GM12878 (cell line): ENCODE measurements at regions not wholly inside any gene's neighbourhood (a gene's known extent, or its start where the extent isn't known, plus 50 kb on each side); places are given as distances from the start of the nearest gene placed in this dataset.

Experiments used
- ATAC-seq: fragments of 200-7000 bp; cut with Tn5 transposase; 3 replicates; pipeline ENCODE4 v1.9.1; 2020; ENCODE audit warnings: mild to moderate bottlenecking, moderate library complexity
- BruUV-seq: library from RNA; stranded (reverse); fragments of 400-500 nt; replicated peaks from 2 replicates; lab custom pipeline; 2021; lab: Mats Ljungman, UMichigan
- CTCF ChIA-PET: fragments of 300-600 bp; sonication (Branson Sonifier 250); formaldehyde crosslinking; extraction: SDS; loops from one replicate; lab custom pipeline; 2021; ENCODE audit warnings: inconsistent platforms; lab: Yijun Ruan, JAX
- POLR2A ChIA-PET: fragments of 350-600 bp; formaldehyde crosslinking; extraction: SDS; loops from one replicate; lab custom pipeline; 2021; ENCODE audit warnings: inconsistent platforms; lab: Charles Lee
- RAD21 ChIA-PET: fragments of 300-600 bp; sonication (Branson Sonifier 250); formaldehyde crosslinking; loops from one replicate; lab custom pipeline; 2023; ENCODE audit warnings: antibody characterized with exemption; ENCODE audit not compliant: unreplicated experiment; lab: Charles Lee
- SMC1A ChIA-PET: fragments of 300-600 bp; sonication (Branson Sonifier 250); formaldehyde crosslinking; loops from one replicate; lab custom pipeline; 2023; ENCODE audit not compliant: unreplicated experiment, uncharacterized antibody; lab: Charles Lee
- DNase-seq: peaks from one replicate; pipeline ENCODE4 v3.0.0-alpha.2; 2011; ENCODE audit warnings: low read depth, low spot score
- FAIRE-seq: peaks from 3 replicates; lab custom pipeline; 2011; peaks lifted over from hg19 to GRCh38; lab: Jason Lieb, UNC
- H2AFZ ChIP-seq: 2 replicates; pipeline ENCODE4 v1.6.0; 2011; ENCODE audit warnings: low read depth, low read length, control low read depth; ENCODE audit not compliant: control insufficient read depth
- H3K27ac ChIP-seq: 2 replicates; pipeline ENCODE4 v1.5.1; 2011; ENCODE audit warnings: control low read depth; ENCODE audit not compliant: control insufficient read depth, insufficient read depth
- H3K27me3 ChIP-seq, 2 experiments: replicated peaks in 1 of 2; 2 replicates each; pipeline versions ENCODE4 v1.6.0 to v1.6.1; 2011; ENCODE audit warnings: low read length in 1 of 2; ENCODE audit not compliant: control insufficient read depth in 2 of 2, insufficient read depth in 2 of 2
- H3K36me3 ChIP-seq, 2 experiments: 2 replicates each; pipeline ENCODE4 v1.5.1; 2011; ENCODE audit warnings: low read length in 1 of 2; ENCODE audit not compliant: control insufficient read depth in 2 of 2, insufficient read depth in 2 of 2
- H3K4me1 ChIP-seq: 2 replicates; pipeline ENCODE4 v1.6.1; 2011; ENCODE audit warnings: mild to moderate bottlenecking, low read length, moderate library complexity, mixed read lengths; ENCODE audit not compliant: control insufficient read depth, insufficient read depth
- H3K4me2 ChIP-seq: 2 replicates; pipeline ENCODE4 v1.6.0; 2011; ENCODE audit warnings: control low read depth; ENCODE audit not compliant: control insufficient read depth, insufficient read depth
- H3K4me3 ChIP-seq: fragments of 200-600 bp; sonication (generic); 2 replicates; pipeline ENCODE4 v1.5.1; 2016
- H3K79me2 ChIP-seq: 2 replicates; pipeline ENCODE4 v1.6.0; 2011; ENCODE audit warnings: low read length; ENCODE audit not compliant: control insufficient read depth, insufficient read depth
- H3K9ac ChIP-seq: 2 replicates; pipeline ENCODE4 v1.8.0; 2011; ENCODE audit warnings: low read length, control low read depth, mixed read lengths; ENCODE audit not compliant: control insufficient read depth, insufficient read depth
- H3K9me3 ChIP-seq: replicated peaks from 3 replicates; pipeline ENCODE4 v1.5.1; 2011; ENCODE audit warnings: mild to moderate bottlenecking, low read length; ENCODE audit not compliant: control insufficient read depth, insufficient read depth
- H4K20me1 ChIP-seq: 2 replicates; pipeline ENCODE4 v1.6.0; 2011; ENCODE audit not compliant: control insufficient read depth, insufficient read depth
- BCLAF1 ChIP-seq: fragments of 450-650 bp; IDR thresholded peaks from 2 replicates; pipeline ENCODE4 v1.6.1; 2017; ENCODE audit warnings: antibody characterized with exemption, mild to moderate bottlenecking, moderate library complexity
- BRCA1 ChIP-seq: IDR thresholded peaks from 2 replicates; pipeline ENCODE4 v1.6.1; 2011; ENCODE audit warnings: low read depth, low read length, improper control_type of control experiment
- CBFB ChIP-seq: IDR thresholded peaks from 2 replicates; pipeline ENCODE4 v1.6.1; 2016; ENCODE audit warnings: antibody characterized with exemption, low read depth
- CEBPB ChIP-seq, 2 experiments: fragments of 150-350 bp in 1 of 2; IDR thresholded peaks; 2 replicates each; pipeline ENCODE4 v1.6.1; 2012 to 2014; ENCODE audit warnings: low read depth in 2 of 2, low read length in 2 of 2, borderline replicate concordance in 1 of 2, inconsistent platforms in 1 of 2
- CREB1 ChIP-seq: IDR thresholded peaks from 2 replicates; pipeline ENCODE4 v1.6.1; 2012; ENCODE audit warnings: low read depth, mild to moderate bottlenecking, inconsistent platforms
- EP300 ChIP-seq, 2 experiments: fragments of 150-350 bp in 1 of 2; IDR thresholded peaks; 2 replicates each; pipeline ENCODE4 v1.6.1; 2011 to 2012; ENCODE audit warnings: low read depth in 2 of 2, low read length in 2 of 2, borderline replicate concordance in 1 of 2, improper control_type of control experiment in 1 of 2, inconsistent platforms in 1 of 2; ENCODE audit not compliant: control insufficient read depth in 1 of 2
- FOXK2 ChIP-seq: fragments of 450-650 bp; IDR thresholded peaks from 2 replicates; pipeline ENCODE4 v1.6.1; 2017; ENCODE audit warnings: mild to moderate bottlenecking, moderate library complexity
- HDAC6 ChIP-seq: fragments of 200-600 bp; sonication (generic); IDR thresholded peaks from one replicate; pipeline ENCODE4 v1.8.0; 2017; ENCODE audit warnings: antibody characterized with exemption; ENCODE audit not compliant: unreplicated experiment
- MEF2B ChIP-seq: fragments of 450-650 bp; IDR thresholded peaks from 2 replicates; pipeline ENCODE4 v1.6.1; 2018; ENCODE audit warnings: mild to moderate bottlenecking, moderate library complexity; ENCODE audit not compliant: partially characterized antibody, poor library complexity, severe bottlenecking
- MLLT1 ChIP-seq: fragments of 450-650 bp; IDR thresholded peaks from 2 replicates; pipeline ENCODE4 v1.6.1; 2016; ENCODE audit warnings: mild to moderate bottlenecking
- MTA2 ChIP-seq: fragments of 450-650 bp; IDR thresholded peaks from 2 replicates; pipeline ENCODE4 v1.6.1; 2016; ENCODE audit warnings: low read depth, mild to moderate bottlenecking, moderate library complexity
- NR2C2 ChIP-seq: IDR thresholded peaks from 2 replicates; pipeline ENCODE4 v1.6.1; 2011; ENCODE audit warnings: borderline replicate concordance, low read depth; ENCODE audit not compliant: control insufficient read depth, insufficient read length
- PAX5 ChIP-seq: IDR thresholded peaks from 2 replicates; pipeline ENCODE4 v1.6.1; 2011; ENCODE audit warnings: low read depth, low read length, borderline replicate concordance
- PAX8 ChIP-seq: fragments of 450-650 bp; IDR thresholded peaks from 2 replicates; pipeline ENCODE4 v1.6.1; 2017; ENCODE audit warnings: mild to moderate bottlenecking, moderate library complexity
- POLR2AphosphoS5 ChIP-seq: IDR thresholded peaks from 2 replicates; pipeline ENCODE4 v1.6.1; 2011; ENCODE audit warnings: mild to moderate bottlenecking, low read length, inconsistent platforms
- POU2F2 ChIP-seq: IDR thresholded peaks from 3 replicates; pipeline ENCODE4 v1.6.1; 2011; ENCODE audit warnings: low read depth, mild to moderate bottlenecking, low read length, borderline replicate concordance
- SIN3A ChIP-seq: IDR thresholded peaks from 2 replicates; pipeline ENCODE4 v1.6.1; 2012; ENCODE audit warnings: low read depth, low read length, improper control_type of control experiment
- SMC3 ChIP-seq: IDR thresholded peaks from 2 replicates; pipeline ENCODE4 v1.6.1; 2011; ENCODE audit warnings: low read length, improper control_type of control experiment, borderline replicate concordance
- SP1 ChIP-seq: IDR thresholded peaks from one replicate; pipeline ENCODE4 v1.6.1; 2011; ENCODE audit warnings: low read depth, low read length
- WGBS: methylation state at CpG from one replicate; pipeline ENCODE4 v1.1.6; 2016; ENCODE audit warnings: low lambda C conversion rate; ENCODE audit not compliant: insufficient replicate concordance, insufficient coverage; ENCODE audit errors: missing lambda C conversion rate; 5-methylcytosine and 5-hydroxymethylcytosine counted together
- in situ Hi-C: fragments of 300-500 bp; cut with MboI; formaldehyde crosslinking; loops from 9 replicates; pipeline ENCODE4 v1.14.3; 2018; ENCODE audit warnings: mixed read lengths
- intact Hi-C: fragments of 100-400 bp; cut with micrococcal nuclease; formaldehyde crosslinking; loops from one replicate; pipeline ENCODE4 v1.14.2; 2022; ENCODE audit not compliant: unreplicated experiment
- TF ChIP-seq, protein P1 (sequence below): fragments of 150-350 bp; IDR thresholded peaks from 2 replicates; pipeline ENCODE4 v1.6.1; 2014; ENCODE audit warnings: mild to moderate bottlenecking, low read depth, low read length

GRCh38 chr4:71863457-71863856 lies 79.6 kb upstream of the GC start (continued):
- TF ChIP-seq MEF2B (no peak), SP1 (no peak), CBFB (no peak)

- Histone ChIP-seq H3K4me1 (no peaks in the 10 kb centered on the region), H3K4me2 (no peak overlapping the region), H3K9ac (no peak overlapping the region), H3K4me3 (no peak overlapping the region), H3K79me2 (no peaks in the 10 kb centered on the region), H3K27me3 (no peaks in the 10 kb centered on the region), H3K36me3 (no peaks in the 10 kb centered on the region), H2AFZ (no peak overlapping the region), H3K27ac (no peak overlapping the region), H4K20me1 (no peaks in the 10 kb centered on the region), H3K9me3 (no peaks in the 10 kb centered on the region; the same call in 2 of the 3 replicates)
- in situ Hi-C loops (no loop called here), intact Hi-C loops (no loop called here)
- ChIA-PET RAD21 (no interaction called here), POLR2A (no interaction called here), SMC1A (interaction anchor here (1.0 kb wide), 1 partner anchor 15 kb away, joined by 3 read pairs; no protein-coding TSS in a partner anchor), CTCF (no interaction called here)
- whole genome bisulfite sequencing = 20% methylated on average over 2 of the region's 2 CpGs
- DNase-seq (no peak), ATAC-seq (no peak), FAIRE-seq (no peak)
- no TSS peak for BruUV-seq
- TF ChIP-seq BCLAF1 (no peak), CEBPB (IDR thresholded peaks at IDR 0.05; ENCODE audit: borderline replicate concordance in 1 of 2, low read depth in 2 of 2, low read length in 2 of 2) (no peak), BRCA1 (no peak), PAX5 (no peak), HDAC6 (no peak), EP300 (IDR thresholded peaks at IDR 0.05; ENCODE audit: borderline replicate concordance in 1 of 2, control insufficient read depth in 1 of 2, low read depth in 2 of 2, low read length in 2 of 2) (no peak), CREB1 (no peak), POLR2AphosphoS5 (no peak), POU2F2 (no peak), PAX8 (no peak), FOXK2 (no peak), NR2C2 (no peak), MLLT1 (no peak), SMC3 (no peak), MTA2 (no peak), SIN3A (no peak)
- TF ChIP-seq, protein P1, sequence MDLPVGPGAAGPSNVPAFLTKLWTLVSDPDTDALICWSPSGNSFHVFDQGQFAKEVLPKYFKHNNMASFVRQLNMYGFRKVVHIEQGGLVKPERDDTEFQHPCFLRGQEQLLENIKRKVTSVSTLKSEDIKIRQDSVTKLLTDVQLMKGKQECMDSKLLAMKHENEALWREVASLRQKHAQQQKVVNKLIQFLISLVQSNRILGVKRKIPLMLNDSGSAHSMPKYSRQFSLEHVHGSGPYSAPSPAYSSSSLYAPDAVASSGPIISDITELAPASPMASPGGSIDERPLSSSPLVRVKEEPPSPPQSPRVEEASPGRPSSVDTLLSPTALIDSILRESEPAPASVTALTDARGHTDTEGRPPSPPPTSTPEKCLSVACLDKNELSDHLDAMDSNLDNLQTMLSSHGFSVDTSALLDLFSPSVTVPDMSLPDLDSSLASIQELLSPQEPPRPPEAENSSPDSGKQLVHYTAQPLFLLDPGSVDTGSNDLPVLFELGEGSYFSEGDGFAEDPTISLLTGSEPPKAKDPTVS = no peak
These were observed 80.5 kb upstream of the GC start for GRCh38 chr4:71864380-71864779.
